Activated T-cell treated with anti-CD3 and anti-CD28 coated beads for 48 hours (primary cell): ENCODE measurements at regions not wholly inside any gene's neighbourhood (a gene's known extent, or its start where the extent isn't known, plus 50 kb on each side); places are given as distances from the start of the nearest gene placed in this dataset.

Experiments used
- DNase-seq: peaks from one replicate; pipeline ENCODE4 v3.0.0-alpha.2; 2020; ENCODE audit warnings: low read depth

DNA sequence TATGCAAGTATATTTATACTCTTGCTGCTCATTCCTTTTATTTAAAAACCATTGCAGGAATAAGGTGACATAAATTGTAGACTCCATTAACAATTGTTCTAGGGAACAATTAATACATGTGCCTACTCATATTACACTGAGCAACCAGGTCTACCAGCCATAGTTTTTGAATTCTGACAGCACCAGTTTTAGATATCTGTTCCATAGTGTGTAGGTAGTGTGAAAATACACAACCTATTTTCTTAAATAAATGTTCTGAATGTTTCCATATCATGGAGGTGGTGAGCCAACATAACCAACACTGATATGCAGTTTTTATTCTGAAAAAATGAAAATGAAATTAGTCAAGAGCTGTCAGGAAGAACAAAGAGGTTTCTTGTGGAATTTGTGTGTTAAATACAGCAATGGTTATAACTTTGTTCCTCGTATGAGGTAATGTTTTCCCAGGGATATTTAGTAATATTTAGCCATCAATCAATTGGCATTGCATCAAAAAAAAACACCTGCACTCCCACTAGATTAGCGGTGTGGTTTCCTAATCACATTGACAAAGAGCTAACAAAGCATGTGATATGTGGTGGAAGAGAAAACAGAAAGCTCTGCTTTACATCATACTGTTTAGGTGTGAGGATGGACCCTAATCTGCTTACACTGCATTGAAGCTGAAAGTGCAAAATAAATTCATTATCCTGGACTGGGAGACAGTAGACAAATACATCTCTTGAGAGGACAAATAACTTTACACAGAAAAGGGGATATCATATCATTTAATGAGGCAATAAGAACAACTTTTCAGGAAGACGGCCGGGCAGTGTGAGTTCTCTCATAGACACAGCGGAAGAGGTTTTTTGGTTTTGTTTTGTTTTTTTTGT lies 369.5 kb upstream of the THBS1 start:
- DNase-seq = no peak

DNA sequence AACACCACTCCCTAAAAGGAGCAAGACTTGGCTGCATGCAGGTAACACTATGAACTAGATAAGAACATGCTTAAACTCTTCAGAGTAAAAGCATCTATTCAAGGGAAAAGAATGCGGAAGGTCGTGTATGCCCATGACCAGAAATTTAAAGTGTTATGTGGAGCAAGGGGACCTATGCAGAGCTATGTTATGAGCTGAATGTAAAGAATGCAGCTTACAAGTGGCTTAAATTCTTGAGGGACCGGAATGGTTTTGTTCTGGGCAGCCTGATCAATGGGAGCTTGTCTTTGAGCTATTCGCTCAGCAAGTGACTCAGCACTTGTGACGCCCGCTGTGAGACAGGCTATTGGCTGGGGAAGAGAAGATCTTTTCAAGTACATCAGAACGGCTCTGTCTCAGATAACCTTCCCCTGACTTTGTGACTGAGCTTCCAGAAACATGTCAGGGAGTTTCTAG lies 367.5 kb upstream of the THBS1 start:
- DNase-seq = no peak

DNA sequence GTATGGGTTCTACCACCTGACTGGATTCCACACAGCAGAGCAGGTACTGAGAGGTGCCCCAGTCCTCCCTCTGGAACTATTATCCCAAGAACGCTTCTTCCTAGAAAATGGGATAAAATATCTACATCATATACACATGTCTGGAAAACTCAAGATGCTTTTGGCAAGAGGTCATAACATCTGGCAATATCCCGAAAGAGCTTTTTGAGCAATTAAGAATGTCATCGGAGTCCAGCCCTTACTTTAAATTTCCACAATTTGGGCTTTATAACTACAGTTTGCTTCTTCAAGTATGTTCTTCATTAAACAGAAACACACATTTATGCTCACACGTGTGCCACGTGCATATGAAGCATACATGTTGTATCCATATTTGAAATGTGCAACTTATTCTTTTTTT lies 365.9 kb upstream of the THBS1 start:
- DNase-seq = no peak

DNA sequence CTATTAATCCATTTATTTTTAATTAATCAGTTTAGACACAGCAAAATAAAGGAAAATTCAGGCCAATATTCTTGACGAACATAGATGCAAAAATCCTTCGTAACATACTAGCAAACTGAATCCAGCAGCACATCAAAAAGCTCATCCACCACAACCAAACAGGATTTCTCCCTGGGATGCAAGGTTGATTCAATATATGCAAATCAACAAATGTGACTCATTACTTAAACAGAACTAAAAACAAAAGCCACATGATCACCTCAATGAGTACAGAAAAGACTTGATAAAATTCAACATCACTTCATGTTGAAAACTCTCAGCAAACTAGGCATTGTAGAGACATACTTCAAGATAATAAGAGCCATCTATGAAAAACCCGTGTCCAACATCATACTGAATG lies 364.1 kb upstream of the THBS1 start:
- no peak for DNase-seq

DNA sequence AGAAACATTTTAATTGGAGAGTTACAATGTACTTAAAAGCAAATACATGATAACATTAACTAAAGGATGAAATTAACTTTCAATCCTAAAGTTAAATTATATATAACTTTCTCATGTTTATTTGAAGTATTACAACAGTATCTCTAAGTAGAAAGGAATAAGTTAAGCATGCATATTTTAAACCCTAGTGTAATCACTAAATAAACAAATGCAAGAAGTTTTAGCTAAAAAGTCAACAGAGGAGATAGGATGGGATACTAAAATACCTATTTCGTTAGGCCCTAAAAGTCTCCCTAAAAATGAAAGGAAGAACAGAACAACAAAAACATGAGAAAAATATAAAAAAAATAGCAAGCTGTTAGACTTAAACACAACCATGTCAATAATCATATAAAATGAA lies 361.3 kb upstream of the THBS1 start:
- no peak for DNase-seq

DNA sequence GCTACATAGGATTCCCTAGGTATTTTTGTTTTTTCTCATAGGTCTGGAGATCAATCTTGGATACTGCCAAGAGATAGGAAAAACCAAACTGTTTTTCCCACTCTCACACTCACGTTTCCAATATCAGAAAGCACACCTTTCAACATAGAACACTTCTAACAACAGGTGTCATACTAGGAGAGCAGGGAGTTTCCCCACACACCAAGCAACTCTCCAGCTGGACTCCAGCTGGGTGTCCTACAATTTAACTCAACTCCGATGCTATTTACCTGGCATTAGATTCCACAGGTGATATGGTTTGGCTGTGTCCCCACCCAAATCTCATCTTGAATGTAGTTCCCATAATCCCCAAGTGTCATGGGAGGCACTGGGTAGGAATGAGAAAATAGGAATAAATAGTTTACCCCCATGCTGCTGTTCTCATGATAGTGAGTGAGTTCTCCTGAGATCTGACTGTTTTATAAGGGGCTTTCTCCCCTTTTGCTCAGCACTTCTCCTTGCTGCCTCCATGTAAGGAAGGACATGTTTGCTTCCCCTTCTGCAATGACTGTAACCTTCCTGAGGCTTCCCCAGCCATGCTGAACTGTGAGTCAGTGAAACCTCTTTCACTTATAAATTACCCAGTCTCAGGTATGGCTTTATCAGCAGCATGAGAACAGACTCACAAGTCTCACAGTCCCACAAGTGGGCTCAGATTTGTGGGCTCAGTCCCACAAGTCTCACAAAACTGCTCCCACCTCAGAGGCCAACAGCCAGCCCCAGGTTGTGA lies 354.5 kb upstream of the THBS1 start:
- DNase-seq = no peak

DNA sequence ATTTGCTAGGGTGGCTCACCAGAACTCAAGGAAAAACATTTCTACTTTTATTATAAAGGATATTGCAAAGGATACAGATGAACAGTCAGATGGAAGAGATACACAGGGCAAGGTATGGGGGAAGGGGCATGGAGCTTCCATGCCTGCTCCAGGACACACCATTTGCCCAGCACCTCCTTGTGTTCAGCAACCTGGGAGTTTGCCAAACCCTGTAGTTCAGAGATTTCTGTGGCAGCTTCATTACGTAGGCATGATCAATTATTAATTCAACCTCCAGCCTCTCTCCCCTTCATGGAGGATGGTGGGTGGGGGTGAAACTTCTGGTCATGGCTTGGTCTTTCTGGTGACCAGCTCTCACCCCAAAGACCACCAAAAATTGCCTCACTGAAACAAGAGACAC lies 353.9 kb upstream of the THBS1 start:
- DNase-seq = no peak

DNA sequence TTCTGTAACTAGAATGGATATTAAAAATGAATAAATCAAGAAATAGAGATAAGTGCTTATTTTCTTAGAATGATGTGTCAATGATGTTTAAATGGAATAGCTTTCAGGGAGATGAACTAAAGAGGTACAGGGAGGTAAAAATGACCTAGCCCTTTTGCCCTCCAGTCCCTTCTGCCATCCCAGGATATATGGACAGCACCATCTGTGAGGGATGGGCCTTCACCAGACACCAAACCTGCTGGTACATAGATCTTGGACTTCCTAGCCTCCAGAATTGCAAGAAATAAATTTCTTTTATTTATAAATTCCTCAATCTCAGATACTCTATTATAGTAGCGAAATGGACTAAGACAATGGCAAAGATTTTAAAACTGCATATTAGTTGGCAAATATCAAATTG lies 352.0 kb upstream of the THBS1 start:
- no peak for DNase-seq

DNA sequence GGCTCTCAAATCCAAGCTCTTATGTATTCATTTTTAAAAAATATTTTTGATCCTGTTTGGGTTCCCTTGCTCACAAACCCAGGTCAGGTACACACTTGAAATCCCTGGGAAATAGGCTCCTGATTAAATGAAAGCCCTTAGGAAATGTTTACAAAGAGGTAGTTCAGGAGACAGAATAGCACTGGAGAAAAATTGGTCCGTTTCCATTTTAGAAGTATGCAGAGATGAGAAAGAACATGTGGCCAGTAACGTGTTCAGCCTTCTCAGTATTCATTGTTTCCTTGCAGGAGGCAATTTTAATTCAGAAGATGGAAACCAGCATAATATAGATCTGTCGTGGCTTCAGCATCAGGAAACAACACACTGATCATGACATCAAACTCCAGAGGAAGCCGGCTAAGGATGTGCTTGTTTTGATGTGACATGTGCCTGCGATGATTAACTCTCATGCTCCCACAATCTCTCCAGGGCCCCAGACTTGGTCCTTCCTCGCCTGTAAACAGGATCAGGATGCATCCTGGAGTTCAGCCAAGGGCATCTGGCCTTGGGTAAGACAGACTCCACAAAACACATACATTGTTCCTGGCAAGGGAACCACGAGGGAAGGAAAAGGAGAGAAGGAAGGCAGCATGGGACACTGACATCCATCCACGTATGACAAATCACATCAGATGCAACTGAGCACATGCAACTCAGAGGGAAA lies 350.5 kb upstream of the THBS1 start:
- DNase-seq = no peak

DNA sequence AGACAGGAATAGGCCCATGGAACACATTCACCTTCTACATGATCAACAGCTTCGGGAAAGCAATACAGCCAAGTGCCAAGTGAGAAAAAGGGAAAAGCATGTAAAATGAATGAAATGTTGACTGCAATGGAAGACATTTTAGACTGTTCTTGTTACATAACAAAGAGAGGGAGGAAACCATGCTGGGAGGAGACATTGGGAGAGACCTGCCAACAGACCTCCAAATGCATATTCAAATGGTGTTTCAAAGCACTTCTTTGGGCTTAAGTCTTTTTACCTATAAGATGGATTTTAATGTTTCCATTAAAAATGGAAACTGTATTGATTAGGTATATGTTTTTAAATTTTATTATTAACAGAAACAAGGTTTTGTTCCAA lies 350.0 kb upstream of the THBS1 start:
- DNase-seq = no peak

DNA sequence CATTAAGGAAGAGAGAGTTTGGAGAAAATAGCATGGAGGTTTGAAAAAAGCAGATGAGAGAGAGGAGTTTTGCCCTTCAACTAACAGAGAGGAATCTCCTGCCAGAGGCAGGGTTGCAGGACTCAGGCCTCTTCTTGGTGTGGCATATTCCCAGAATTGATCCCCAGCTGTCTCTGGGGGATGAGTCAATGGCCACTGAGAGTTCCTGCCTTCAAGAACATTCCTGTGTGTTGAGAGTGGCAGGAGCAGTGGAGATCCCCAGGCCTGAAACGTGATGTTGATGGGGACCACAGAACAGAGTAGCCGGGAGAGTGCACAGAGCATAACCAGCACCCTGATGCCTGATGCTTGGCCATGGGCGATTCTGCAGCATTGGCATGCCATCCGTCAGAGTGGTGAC lies 348.4 kb upstream of the THBS1 start:
- no peak for DNase-seq

DNA sequence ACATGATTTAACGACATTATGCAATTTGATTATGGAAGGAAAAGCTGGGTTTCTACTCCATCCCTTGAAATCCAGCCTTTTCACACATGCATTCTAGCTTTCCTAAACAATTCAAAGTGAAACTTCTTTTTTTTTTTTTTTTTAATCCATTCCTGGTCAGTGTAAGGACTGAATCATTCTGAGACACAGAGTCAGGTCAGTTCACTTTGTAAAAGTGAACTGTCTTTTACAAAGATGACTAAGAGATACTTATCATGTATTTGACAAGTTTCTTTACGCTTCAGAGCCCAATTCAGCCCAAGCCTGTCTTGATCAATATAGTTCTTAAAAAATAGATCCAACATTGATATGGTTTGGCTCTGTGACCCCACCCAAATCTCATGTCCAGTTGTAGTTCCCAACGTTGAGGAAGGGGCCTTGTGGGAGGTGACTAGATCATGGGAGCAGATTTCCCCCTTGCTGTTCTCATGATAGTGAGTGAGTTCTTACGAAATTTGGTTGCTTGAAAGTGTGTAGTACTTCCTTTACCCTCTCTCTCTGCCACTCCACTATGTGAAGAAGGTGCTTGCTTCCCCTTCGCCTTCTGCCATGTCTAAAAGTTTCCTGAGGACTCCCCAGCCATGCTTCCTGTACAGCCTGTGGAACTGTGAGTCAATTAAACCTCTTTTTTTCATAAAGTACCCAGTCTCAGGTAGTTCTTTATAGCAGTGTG lies 345.6 kb upstream of the THBS1 start:
- DNase-seq = no peak

DNA sequence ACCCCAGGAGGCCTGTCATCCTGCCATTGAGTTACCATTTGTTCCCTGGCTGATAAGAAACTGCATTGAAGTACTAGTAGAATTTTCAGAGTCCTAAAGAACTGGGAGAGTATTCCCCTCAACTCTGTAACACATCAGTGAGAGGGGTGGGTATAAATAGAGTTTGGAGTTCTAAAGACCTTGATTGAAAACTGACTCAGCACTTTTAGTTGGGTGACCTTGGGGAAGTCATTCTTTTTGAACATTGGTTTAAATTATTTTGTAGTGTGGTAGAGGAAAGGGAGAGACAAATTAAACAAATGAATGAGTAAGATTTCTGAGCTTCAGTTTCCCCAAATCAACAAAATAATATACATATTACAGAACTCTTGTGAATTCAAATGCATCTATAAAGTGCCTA lies 344.5 kb upstream of the THBS1 start:
- DNase-seq = no peak

DNA sequence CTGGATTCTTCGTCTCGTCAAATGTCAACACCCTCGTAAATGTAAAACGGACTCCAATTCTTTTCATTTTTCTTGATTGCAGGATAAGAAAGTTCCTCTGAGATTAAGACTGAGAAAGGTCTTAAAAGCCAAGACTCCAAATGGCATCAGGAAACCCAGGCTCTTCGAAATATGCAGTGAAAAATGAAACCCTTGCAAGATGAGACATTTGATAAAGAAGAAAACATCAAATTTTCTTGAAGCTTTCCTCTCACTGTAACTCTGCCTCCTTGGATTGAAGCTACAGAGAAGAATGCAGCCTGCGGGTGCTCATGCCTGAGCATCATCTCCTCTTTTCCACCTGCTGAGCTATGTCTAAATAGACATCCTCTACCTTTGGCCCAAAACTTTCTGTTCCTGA lies 342.4 kb upstream of the THBS1 start:
- no peak for DNase-seq

DNA sequence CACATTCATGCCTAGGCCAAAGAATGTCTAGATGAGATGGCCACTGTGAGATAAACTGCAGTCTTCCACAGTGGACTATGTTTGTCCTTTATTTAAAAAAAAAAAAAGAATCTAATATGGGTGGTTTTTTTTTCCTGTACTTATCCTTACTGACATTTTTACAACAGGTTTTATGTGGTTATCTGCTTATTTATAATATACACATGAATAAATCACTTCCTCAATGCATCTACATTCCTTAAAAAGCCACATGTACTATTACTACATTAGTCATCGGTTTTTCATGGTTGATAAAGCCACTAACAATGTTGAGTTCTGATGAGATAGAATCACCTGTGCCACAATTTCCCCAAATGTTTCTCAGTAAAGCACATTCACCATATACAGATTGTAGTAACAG lies 341.3 kb upstream of the THBS1 start:
- DNase-seq = no peak

DNA sequence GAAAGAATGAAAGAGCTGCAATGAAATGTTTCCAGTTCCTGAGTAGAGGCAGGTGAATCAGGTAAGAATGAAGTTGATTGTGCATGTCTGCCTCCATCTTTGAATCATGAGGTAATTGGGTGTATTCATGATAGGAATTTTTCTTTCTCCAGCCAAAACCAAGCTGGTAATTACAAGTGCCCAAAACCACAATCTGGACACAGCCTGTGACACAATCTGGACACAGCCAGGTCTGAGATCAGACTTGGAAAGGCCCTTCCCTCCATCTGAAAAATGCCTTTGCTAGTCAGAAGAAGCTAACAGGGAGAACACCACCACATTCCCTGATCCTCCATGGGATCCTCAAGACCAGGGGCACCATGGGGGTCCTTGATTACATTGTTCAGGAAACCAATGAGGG lies 338.5 kb upstream of the THBS1 start:
- no peak for DNase-seq

DNA sequence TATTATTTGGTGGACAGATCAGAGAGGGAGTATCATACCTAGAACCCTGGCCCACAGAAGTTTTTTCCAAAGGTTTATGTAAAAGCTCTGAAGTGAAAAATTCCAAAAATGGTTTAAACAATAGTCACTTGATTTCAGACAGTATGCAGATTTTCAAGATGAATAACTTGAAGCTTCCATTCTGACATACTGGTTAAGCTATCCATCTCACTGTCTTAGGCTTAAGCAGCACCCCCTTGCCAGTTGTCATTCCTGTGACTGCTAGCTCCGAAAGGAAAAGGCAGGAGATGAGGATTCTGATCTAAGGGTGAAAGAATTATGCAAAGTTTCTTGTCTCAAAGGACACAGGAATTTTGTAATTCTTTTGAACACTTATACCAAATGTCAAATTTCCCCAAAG lies 337.5 kb upstream of the THBS1 start:
- no peak for DNase-seq

DNA sequence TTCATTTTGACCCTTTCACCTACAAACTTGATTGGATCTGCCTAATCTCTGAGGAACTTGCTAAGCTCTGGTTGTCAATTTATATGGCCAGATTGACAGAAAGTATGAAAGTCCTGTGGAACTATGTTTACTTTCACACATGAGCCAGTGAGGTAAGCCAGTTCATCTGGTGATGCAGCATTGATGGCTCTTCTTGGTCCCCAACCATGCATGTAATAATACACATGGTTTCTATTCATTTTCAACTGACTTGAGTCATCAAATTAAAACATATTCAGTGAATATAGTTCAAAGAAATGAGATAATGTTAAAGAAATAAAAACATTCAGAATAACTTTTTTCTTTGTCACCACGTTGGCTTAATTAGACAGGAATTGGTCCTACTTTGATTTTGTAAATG lies 336.1 kb upstream of the THBS1 start:
- DNase-seq = no peak

DNA sequence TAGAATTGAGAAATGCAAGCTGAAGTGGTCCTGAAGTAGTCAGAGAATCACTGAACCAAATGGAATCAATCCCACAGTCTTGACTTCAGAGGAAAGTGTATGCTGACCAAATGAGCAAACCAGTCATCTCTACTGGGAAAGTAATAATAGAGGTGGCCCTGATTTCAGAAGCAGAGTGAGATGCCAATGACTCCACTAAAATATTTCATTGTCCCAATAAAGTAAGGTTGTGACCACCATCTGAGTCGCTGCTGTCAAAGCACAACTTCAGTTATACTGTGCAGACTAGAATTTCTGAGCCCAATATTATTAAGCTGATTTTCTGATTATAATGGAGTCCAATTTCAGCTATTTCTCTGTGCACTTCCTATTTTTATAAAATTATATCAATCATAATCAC lies 334.4 kb upstream of the THBS1 start:
- no peak for DNase-seq

DNA sequence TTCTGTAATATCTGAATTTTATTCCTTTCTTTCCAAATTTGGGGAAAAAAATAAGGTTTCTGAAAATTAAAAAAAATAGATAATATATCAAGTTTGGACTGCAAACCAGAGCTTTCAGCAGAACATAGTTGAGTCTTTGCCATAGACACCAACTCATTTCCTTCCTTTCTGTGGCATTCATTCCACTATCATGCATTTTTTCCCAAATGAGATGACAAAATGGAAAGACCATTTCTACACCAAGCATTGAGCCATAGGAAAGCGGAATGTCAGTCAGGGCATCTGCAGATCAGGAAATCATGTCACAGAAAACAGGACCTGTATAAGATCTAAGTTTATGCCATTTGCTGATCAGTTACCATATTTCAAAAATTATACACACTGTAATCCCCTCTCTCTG lies 333.3 kb upstream of the THBS1 start:
- DNase-seq = no peak

DNA sequence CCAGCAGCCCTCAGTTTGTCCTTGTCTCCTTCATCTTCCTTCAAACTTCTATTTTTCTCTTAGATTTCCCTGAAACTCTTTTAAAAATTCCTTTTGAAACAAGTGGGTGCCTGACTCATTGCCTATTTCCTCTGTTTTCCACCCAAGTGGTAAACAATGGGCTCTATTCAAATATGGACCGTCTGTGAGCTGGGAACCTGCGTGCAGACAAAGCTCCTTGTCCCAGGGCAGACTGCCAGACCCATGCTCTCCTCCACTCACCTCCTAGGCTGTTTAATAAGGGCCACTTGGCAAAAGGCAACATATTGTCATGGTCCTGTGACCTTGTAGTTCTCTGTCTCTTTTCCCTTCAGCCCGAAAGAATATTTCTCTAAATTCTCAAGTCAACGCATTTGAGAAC lies 332.7 kb upstream of the THBS1 start:
- DNase-seq = no peak

DNA sequence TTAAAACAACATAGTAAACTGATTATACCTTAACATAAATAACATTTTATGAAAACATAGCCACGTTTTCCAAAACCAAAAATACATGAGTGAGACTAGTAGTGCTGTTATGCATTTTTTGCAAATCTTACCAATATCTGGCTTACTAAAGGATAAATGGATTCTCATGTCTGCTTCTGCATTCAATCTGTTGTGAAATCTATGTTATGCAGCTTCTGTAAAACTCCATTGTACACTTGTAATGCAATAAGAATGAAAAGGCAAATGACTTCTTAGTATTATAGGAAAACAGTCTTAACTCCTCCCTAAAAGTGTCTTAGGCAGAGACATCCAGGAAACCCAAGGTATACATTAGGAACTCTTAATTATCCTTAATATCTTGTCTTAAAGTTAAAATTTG lies 330.9 kb upstream of the THBS1 start:
- no peak for DNase-seq
